HG03039 (cell line): ENCODE measurements at regions not wholly inside any gene's neighbourhood (a gene's known extent, or its start where the extent isn't known, plus 50 kb on each side); places are given as distances from the start of the nearest gene placed in this dataset.
"Not testable (repeated sequence)": the region's sequence is repeated elsewhere in the genome, so short reads cannot be mapped to it uniquely, and the experiment has no call there.

ENCODE experiments used
- ATAC-seq: cut with Tn5 transposase; IDR thresholded peaks from one replicate; pipeline ENCODE4 v1.9.1; 2021; ENCODE audit warnings: mild to moderate bottlenecking, moderate library complexity; ENCODE audit not compliant: unreplicated experiment

DNA sequence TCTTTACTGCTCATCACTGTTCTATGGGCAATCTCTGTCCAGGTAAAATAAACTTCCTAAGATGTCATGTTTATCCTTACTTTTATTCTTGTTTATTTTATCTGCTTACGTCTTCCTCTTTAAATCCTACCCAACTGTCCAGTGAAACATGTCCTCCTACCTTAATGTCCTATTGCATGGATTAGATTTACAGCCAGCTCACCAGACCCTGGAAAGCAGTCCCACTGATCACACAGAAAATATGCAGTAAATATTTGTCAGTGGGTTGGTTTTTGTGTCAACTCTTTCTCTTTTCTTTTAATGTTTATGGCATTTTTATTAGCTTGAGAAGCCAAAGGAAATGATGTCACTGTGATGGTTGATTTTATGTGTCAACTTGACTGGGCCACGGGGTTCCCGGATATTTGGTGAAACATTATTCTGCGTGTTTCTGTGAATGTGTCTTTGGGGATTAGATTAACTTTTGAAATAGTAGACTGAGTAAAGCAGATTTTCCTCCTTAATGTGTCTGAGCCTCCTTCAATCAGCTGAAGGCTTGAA lies 258.3 kb downstream of the SRGAP2C start:
- ATAC-seq: no peak

DNA sequence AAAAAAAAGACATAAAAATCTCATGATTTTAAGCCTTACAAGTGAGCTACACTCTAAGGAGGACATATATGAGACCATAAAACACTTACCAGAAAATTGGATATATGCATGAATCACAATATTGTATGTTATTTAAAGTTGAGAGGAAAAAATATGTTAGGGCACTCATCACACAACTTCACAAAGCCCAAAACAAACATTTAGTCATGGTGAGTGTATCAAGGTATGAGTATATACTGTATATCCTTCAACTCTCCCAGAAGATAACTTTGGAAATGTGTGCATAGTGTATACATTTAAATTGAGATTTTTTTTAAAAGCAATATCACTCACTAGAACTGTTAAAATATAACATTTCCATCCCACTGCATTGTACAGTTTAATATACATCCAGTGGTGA lies 259.3 kb downstream of the SRGAP2C start:
- ATAC-seq: no peak

DNA sequence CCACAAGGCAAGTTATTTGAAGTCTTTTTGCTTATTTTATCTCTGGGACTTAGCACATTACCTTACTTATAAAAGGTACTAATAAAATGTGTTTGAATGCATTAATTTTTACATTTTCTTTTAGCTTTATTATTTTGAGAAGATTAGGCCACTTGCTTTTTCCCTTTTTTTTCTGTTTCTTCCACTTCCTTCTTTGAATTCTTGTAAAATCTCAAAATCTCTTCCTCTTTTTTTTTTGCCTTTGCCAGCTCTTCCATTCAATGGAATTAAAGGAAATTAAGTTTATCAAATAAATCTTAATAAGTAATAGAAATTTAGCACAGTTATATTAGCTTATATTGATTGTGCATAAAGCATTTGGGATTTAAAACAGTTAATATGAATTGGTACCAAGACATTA lies 260.9 kb downstream of the SRGAP2C start:
- ATAC-seq: no peak

DNA sequence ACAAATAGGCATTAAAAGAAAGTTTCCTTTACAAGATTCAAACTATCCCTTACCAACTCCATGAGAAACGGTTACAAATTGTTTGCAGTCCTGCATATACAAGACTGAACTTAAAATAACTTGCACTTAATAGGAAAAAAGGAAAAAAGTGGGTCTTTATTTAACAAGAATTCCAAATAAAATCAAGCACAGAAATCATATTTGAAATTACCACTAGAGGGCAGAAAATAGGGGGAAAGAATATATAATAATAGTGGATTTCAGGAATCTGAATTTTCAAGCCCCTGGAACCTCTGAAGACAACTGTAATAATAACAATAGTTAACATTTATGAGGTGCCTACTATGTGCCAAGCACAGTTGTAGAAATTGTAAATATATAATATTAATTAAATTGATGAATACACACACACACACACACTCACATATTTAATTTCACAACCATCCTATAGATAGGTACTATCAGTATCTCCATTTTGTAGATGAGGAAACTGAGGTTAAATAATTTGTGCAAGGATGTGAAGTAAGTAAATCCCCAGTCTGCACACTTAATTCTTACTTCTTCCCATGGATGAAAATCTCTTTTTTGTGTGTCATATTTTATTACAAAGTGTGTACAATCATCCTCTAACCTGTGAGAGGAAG lies 262.6 kb downstream of the SRGAP2C start:
- not testable (repeated sequence) for ATAC-seq

DNA sequence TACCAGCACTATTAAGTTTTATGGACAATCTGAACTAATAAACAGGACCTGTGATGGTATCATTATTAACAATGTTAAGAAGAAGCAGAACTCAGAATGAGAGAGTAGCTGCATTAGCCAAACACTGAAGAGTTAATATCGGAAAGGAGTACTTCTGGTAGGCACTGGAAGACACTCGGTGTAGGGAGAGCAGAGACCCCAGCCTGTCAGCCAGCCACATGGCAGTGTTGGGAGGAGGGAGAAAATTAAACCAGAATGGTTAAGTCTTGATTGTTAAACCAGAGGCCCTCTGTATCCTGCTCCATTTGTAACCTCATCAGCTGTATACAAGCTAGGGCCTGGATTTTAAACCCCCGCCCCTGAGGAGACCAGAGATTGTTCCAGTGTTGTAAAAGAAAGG lies 263.3 kb downstream of the SRGAP2C start:
- ATAC-seq: not testable (repeated sequence)

DNA sequence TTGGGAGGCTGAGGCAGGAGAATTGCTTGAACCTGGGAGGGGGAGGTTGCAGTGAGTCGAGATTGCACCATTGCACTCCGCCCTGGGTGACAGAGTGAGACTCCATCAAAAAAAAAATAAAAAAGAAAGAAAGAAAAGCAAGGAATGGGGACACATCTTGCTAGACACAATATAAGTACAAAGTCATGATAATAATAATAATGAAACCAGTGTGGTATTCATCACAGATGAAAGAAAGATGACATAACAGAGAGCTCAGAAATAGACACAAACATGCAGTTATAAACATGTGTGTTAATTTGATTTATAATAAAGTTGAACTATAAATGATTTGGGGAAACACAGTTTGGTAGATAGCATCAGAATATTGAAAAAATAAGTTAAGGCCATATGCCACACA lies 264.1 kb downstream of the SRGAP2C start:
- no peak for ATAC-seq

DNA sequence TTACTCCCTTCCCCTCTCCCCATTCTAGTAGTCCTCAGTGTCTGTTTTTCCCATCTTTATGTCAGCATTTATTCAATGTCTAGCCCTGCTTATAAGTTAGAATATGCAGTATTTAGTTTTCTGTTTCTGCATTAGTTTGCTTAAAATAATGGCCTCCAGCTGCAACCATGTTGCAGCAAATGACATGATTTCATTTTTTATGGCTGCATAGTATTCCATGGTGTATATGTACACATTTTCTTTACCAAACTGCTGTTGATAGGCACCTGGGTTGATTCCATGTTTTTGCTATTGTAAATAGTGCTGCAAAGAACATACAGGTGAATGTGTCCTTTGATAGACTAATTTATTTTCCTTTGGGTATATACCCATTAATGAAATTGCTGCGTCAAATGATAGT lies 267.7 kb downstream of the SRGAP2C start:
- no peak for ATAC-seq

DNA sequence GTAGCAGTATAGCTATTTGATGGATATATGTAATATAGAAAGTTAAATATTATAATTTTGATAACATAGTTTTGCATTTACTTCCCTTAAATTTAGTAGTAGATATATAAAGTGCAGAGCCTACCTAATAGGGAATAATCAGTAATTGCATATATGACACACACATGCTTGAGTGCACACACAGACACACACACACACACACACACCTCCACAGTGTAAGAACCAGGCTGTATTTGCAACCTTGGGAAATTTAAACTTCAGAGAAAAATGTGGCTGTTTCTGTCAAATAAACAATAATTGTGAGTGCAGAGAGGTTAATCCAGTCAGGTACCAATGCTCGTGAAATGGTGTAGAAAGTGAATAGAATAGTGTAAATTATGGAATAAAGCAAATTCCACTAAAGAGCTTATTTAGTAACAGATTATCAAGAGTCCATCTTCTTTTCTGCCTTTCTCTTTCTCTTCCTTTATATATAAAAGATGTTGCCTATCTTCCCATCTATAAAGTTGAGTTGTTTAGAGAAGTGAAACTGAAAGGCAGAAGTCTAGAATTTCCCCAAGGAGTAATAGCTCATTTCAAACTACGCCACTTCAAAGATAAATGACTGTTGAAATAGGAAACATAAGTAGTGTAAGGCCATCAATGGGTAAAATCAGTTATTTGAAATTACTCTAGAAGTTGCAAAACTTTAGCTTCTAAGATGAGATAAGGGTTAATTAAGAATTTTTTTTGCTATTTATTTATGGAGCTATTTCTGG lies 273.7 kb downstream of the SRGAP2C start:
- peak; percentile 99 for ATAC-seq

DNA sequence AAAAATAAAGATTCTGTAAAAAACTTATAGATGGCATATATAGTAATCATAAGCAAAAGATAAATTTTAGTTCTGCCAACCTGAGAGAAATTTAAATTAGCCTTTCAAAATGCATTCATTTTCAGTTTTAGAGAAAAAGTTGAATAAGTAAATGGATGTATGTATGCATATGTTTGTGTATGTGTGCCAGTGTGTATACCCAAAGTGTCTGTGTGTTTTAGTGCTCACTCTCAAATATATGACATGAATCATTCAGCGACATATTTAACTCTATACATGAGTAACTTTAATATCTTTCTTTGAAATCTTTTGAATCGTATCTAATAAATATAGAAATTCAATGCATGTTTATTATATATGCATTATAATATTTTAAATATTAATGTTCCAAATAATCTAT lies 274.5 kb downstream of the SRGAP2C start:
- ATAC-seq: no peak

DNA sequence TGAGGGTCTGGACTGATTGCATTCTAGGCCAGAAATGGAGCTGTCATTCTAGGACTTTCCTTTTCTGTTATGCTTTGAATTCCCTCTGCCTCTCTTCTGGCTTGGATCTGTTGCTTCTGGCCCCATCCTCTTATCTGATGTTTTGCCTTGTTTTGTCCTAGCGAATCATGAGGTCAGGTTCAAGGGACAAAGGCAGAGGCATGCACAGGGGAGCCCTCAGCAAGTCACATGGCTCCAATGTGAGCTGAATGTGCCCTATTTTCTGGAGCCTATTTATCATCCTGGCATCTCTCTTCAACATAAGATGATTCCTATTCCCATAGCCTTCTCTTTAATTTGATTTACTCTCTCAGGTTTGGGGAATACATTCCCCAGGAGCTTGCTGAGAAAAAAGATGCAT lies 284.6 kb downstream of the SRGAP2C start:
- not testable (repeated sequence) for ATAC-seq

DNA sequence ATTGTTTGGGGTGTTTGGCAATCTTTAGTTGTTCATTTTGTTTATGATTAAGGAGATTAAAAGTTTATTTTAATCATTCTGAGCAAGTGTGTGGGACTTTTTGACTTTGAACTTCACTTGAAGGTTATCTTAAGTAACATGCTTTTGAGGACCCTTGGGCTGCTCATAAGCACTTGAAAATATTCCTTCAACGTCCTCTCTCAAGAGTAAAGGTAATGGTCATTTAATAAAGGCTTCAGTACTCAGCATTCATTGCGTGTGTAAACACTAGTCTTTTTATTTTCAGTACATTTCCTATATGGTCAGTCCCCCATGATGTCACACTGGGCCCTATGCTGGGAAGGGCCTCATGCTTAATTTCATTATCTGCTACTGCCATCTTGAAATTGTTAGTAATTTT lies 285.6 kb downstream of the SRGAP2C start:
- not testable (repeated sequence) for ATAC-seq

DNA sequence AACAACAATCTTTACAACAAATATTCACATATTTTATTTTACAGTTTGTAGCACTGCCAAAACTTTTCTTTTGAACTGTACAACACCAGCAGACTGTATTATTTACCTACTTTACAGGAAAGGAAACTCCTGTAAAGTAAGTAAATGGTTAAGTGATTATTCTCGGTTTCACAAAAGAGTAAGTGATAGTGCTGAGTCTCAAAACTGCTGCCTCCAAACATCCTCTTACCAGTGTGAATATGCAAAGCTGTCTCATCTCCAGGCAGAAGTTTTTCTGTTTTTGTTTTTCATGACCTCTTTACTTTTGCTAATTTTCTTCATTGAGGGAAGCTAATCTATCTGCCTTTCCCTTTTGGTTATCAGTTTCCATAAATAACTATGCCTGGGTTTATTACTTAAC lies 286.7 kb downstream of the SRGAP2C start:
- no peak for ATAC-seq

DNA sequence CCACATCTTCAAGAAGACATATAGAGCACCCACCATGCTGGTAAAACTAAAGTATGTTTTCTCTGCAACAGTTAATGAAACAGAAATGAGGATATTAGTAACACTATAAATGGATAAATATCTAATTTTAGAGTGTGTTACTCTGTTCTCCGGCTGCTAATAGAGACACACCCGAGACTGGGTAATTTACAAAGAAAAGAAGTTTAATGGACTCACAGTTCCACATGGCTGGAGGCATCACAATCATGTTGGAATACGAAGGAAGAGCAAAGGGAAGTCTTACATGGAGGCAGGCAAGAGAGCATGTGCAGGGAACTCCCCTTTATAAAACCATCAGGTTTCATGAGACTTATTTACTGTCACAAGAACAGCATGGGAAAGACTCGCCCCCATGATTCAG lies 287.2 kb downstream of the SRGAP2C start:
- ATAC-seq: no peak

DNA sequence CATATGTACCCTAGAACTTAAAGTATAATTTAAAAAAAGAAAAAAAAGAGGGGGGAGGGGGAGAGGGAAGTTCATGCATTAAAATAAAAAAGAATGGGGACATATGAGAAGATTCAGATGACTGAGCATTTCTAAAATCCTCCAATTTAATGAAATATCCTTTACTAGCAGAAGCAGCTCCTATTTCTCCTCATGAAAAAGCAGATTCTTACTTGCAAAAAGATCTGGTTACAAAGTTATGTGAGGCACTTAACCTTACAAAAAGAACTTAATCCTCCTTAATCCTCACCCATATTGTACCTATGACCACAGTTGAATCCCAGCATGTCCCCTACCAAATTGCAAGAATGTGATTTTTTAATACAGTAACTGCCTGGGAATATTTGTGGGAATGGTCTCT lies 298.5 kb downstream of the SRGAP2C start:
- ATAC-seq: no peak

DNA sequence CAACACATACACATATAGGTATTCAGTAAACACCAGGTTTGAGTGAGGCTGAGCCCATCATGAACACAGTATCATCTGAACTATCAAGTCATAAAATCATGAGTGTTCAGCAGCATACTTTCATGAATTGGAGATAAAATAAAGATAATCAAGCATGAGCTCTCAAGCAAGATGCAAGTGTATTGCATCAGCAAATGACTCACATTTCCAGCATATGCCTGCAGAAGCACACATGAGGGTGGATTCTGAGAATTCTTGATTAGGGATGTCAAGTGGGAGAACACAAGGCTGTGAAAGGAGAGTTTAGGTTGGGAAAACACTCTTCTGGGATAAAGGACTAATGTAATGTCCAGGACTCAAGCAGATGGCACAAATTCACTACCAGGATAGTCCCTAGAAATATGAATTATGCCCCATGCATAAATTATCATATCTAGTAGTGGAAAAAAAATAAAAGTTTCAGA lies 299.2 kb downstream of the SRGAP2C start:
- no peak for ATAC-seq

DNA sequence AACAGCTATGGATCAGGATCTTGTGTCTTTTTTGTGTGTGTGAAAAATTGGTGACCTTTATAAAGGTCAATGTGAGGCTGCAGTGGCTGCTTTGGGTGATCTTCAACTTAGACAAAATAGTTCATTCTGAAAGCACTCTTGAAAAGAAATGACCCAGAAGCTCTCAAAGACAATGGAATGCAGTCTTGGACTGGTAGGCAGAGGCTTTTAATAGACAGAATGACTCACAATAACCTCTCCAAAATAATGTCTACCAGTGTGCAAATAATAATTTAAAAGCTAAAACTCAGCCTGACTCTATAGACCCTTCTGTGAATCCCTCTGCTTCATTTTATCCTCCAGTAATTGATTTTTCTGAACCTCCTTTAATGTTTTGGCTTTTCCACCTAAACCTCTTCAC lies 310.0 kb downstream of the SRGAP2C start:
- not testable (repeated sequence) for ATAC-seq

DNA sequence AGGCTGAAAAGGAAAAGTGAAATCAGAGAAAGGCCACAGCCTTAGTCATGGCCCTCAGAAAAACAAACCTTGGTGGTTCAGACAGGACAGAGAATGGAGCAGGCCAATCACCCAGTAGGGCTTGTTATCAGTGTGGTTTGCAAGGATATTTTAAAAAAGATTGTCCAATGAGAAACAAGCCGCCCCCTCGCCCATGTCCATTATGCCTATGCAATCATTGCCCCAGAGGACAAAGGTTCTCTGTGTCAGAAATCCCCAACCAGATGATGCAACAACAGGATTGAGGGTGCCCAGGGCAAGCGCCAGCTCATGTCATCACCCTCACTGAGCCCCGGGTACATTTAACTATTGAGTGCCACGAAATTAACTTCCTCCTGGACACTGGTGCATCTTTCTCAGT lies 326.7 kb downstream of the SRGAP2C start:
- ATAC-seq: not testable (repeated sequence)

DNA sequence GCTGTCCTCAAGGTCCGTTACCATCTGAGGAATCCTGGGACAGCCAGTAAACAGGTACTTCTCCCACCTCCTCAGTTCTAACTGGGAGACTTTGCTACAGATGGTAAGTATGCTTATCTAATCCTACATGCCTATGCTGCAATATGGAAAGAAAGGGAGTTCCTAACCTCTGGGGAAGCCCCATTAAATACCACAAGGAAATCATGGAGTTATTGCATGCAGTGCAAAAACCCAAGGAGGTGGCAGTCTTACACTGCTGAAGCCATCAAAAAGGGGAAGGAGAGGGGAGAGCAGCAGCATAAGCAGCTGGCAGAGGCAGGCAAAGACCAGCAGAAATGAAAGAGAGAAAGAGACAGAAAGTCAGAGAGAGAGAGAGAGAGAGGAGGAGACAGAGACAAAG lies 327.1 kb downstream of the SRGAP2C start:
- not testable (repeated sequence) for ATAC-seq

DNA sequence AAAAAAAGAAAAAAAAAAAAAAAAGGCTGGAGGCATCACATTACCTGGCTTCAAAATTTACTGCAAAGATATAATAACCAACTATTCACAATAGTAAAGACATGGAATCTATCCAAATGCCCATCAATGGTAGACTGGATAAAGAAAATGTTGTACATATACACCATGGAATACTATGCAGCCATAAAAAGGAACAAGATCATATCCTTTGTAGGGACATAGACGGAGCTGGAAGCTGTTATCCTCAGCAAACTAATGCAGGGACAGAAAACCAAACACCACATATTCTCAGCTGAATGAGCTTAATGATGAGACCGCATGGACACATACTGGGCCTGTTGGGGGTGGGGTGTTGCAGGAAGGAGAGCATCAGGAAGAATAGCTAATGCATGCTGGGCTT lies 330.5 kb downstream of the SRGAP2C start:
- ATAC-seq: no peak

DNA sequence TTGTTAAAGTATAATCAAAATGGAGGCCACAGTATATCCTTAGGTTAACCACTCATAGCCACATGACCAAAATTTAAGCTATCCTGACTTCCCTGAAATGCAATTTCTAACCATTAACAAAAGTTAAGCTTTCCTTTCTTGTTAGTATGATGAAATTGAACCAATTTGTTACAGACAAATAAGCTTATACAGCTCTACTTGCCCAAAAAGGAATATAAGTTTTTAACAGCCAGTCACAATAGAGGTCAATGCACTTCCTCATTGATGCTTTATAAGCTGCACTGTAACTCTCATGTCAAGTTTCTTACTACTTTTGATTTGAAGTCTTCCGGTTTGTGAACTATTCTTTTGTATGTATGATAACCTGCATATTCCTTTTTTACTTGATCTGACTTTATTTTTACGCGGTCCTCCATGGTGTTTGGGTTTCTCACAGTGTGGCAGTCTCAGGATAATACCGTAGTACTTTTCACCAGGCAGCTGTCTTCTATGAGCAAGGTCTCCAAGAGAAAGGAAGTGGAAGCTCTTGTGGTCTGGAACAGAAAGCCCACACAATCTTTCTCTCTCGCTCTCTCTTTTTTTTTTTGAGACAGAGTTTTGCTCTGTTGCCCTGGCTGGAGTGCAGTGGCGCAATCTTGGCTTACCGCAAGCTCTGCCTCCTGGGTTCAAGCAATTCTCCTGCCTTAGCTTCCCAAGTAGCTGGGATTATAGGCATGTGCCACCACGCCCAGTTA lies 331.6 kb downstream of the SRGAP2C start:
- peak; percentile 78 for ATAC-seq

DNA sequence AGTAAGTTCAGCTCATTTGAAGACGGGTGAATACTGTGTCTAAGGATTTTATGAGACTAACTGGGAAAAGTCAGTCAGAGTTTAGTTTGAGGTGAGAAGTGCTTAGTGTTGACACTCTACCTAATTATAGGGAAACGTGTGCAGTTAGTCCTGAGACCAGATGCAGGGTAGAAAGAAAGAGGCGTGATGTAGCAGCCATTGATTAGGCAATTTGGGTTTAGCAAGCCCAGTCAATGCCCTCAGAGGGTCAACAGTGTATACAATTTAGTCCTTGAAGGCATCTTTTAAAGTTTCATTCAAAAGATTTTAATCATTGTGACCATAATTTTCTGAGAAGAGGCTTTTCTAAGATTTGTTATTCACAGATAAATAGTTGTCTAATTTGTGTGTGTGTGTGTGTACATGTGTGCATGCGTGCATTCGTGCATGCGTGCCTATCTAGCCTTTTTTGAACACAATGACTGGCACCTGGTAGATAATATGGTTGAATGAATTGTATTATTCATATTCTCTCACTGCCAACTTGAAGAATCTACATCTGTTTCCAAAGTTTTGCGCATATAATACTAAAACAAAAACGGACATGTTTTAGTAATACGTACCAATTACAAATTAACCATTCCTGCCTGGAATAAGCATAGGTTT lies 332.9 kb downstream of the SRGAP2C start:
- ATAC-seq: no peak
